GM18909 (cell line): ENCODE measurements at regions not wholly inside any gene's neighbourhood (a gene's known extent, or its start where the extent isn't known, plus 50 kb on each side); places are given as distances from the start of the nearest gene placed in this dataset.
A peak's percentile ranks its signal among the peaks of the same experiment; 100 is the strongest.

Experiments
- ATAC-seq: cut with Tn5 transposase; IDR thresholded peaks from one replicate; pipeline ENCODE4 v1.9.1; 2021; ENCODE audit warnings: mild to moderate bottlenecking; ENCODE audit not compliant: unreplicated experiment, poor library complexity

DNA sequence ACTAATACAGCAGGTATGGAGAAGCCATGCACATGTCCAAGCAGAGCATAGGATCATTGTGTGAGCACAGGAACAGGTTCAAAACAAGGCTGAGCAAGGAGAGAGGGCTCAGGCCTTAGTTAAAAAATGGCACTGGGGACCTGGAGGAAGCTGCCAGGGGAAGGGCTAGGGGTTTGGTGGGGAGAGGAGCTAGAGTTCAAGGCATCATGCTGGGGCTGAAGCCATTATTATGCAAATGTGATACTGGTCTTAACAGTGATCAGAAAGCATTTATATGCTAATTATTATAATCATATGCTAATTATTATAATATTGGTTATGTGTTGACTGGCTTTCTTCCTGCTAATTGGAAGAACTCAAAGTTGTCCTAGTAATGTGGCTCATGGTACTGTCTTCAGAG lies 546.0 kb upstream of the CFAP20DC start:
- ATAC-seq = no peak

DNA sequence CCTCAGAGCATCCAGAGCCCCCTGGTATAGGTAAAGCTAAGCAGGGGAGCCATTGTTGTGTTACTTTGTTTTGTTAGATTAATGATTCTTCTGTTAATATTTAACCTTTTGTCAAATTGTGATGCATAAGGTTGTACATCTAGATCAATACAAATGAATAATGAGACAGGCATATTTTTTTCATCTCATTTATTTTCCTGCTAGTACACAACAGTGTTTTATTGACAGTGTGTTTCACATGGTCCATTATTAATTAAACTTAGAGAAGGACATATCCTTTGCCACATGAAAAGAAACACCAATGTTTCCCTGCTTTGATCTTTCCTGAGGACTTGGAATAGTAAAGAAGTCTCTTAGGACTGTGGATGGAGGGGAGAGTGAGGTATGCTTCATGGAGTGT lies 543.6 kb upstream of the CFAP20DC start:
- no peak for ATAC-seq

DNA sequence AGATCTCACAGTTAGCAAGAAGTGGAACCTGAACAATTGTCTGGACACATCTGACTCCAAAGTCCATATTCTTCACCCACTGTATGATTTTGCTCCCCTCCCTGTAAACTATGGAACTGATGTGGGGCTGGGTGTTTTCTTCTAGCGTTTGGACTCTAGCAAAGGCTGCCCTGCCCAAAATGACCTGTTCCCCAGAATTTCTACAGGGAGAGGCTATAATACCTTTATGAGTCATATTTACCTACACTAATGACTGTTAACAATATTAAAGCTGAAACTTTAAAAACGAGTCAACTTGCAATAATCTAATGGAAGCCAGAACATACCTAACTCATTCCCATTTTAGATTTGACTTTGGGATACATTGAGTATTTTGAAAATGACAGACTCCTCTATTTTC lies 531.2 kb upstream of the CFAP20DC start:
- ATAC-seq = no peak

DNA sequence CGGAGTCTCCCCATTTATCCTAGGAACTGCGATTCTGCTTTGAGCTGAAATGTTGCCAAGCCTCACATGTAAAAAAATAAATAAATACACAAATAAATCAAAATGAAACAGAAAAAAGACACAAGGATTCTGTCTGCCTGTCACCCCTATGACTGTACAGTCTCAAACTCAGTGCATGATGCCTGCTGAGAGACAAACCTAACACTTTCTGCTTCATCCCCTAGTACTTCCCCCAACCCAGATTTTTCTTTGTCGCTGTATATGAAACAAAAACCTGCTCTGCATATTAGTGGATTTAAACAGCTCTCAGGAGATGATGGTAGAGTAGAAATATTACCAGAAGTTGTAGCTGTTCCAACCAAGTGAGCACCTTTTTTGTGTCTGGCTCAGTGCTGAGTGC lies 530.7 kb upstream of the CFAP20DC start:
- no peak for ATAC-seq

DNA sequence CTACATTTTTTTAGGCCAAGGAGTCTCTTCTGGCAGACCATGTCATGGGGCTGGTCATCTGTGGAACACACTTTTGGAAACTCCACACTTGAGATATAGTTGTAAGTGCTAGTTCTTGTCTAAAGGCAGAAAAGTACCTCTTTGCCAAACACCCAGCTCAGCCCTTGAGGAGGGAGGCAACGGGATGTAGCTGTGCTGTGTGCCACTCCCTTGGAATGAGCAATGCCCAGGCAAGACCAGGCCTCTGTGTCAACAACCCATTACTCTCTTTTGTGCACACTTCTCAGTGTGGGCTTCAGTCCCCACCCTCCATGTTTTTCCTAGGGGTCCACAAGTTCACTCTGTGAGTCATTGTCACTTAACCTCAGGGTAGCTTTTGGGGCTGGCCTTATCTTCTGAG lies 528.3 kb upstream of the CFAP20DC start:
- ATAC-seq = no peak

DNA sequence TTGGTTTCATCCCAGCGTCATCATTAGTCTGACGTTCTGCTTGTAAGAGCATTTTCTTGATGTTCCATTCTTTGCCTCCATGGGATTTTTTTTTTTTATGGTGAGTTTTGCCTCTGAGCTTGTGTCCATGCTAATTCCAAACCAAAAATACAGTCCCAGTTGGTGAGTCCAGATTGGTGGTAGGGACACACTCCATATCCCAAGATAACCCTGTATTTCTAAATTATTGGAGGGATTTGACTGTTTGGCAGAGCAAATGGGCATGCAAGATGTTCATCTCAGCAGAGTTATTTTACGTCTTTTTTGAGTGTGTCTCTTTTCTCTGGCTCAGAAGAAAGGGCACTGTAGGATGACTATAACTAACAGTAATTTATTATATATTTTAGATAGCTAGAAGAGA lies 526.8 kb upstream of the CFAP20DC start:
- no peak for ATAC-seq

DNA sequence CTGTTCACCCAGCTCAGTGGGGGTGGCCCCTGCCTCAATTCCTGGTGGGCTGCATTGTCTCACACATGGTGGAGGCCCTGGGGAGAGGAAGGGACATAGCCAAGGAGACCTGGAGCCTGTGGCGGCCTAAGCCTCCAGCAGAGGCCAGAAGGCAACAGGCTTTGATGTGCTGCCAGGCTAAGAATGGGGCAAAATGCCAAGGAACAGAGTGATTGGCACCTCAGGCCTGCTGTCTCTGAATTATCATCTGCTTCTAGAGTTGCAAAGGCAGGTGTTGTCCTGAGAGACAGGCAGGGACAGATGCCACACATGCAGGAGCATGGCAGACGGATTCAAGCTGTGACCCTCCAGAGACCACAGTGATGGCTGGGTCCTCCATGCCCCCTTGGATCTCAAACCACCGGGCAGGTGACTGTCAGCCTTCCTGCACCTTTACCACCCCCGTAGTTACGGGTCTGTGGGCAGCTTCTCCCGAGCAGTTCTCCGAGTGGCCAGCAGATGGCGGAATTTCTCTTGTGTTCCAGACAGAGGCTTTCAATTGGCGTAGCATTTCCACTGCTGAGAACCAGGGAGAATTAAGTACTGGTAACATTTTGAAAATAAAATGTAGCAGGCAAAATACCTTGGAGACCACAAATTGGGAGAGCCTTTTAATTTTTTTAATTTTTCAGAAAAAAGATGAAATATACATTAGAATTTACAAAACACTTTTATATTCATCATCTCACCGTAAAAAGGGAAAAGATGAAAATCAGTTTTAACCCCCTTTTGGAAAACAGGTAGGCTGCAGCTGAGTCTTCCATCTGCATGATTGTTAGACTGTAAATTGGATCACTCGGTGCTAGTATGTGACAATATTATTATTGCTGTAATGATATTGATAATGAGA lies 525.5 kb upstream of the CFAP20DC start:
- peak; percentile 83 for ATAC-seq

DNA sequence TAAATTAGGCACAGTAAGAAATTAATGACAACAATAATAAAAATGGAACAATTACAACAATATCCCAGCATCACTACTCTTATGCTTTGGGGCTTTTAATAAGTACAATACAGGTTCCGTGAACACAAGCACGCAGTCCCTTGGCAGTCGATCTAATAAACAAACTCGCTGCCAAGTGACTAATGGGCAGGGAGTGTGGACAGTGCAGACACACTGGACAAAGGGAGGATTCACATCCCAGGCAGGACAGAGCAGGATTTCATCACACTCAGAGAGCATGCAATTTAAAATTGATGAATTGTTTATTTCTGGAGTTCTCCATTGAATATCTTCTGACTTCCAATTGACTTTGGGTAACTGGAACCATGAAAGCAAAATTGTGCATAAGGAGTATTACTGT lies 524.1 kb upstream of the CFAP20DC start:
- no peak for ATAC-seq

DNA sequence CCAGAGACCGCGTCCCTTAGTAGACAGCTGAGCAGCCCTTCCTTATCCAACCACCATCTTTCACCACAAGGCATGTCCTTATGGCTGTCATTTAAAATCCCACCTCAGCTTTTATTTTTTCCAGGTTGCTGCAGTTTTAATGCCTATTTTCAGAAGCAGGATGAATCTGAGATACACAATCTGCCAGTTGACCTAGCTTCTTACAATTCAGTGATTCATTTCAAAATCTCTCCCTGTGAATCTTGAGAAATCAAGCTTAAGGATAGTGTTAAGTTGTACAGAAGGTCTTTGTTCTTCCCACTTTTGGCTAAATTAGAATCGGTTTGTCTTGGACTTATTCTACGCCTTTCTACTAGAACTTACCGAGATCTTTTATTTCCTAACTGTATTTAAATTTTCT lies 522.3 kb upstream of the CFAP20DC start:
- ATAC-seq = no peak

DNA sequence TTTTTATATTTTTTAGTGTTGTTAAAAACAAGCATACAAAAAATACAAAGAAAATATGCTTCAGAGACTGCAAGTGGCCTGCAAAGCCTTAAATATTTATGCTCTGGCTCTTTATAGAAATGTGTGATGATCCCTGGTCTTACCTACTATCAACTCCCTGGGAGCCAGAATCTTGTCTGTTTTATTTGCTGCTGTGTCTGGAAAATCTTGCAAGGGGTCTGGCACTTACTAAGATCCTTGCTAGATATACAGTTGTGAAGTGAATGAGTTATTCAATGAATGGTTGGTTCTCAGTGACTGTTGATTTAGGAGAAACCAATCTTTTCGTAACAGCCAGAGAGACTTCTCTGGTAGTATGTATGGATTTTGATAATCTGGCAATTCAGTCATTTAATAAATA lies 521.0 kb upstream of the CFAP20DC start:
- ATAC-seq = no peak

DNA sequence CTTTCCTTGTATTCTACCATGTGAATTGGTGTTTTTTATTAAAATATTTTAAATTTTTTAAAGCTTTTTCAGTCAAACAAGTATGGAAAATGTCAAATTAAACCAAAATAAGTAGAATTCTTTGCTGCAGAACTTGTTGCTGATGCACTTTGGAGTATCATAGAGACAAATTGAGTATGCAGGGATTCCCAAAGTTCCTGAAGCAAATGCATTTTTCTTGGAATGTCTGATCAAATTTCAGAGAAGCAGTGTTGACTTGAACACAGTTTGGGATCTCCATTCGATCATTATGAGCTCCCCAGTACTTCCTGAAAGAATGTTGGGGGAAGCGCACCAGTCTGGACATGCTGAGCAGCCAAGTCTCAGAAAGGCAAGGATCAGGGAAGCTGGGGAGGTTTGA lies 517.8 kb upstream of the CFAP20DC start:
- no peak for ATAC-seq

DNA sequence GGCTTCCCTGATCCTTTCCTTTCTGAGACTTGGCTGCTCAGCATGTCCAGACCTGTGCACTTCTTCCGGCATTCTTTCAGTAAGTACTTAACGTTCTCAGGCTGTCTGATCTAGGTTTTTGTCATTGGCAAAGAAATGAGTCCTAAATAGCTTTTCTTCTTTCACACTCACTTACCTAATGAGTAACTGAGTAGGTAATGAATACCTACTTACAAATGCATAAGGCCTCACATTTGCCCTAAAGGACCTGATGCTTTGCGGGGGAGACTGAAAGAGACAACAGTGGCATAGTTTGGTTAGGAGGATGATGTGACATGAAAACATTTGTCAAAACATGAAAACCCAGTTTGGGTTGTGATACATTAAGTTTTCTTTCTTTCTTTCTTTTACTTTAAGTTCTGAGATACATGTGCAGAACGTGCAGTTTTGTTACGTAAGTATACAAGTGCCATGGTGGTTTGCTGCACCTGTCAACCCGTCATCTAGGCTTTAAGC lies 516.7 kb upstream of the CFAP20DC start:
- ATAC-seq = peak; percentile 99

DNA sequence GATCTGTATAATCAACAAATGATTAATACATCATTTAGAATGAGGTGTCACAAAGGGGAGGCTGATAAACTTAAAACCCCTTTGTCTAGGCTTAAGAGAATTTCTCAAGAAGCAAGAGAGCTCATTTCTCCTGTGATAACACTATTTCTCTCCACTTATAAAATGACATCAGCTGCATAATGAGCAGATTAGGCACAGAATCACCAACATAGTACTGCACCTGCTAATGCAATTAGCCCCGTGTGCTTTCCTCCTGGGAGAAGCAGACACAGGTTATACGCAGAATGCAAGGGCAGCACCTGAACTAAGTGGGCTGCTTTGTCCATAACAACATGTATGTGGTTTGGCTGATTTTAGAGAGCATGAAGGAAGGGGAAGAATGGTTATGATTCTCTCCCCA lies 515.3 kb upstream of the CFAP20DC start:
- ATAC-seq = no peak

DNA sequence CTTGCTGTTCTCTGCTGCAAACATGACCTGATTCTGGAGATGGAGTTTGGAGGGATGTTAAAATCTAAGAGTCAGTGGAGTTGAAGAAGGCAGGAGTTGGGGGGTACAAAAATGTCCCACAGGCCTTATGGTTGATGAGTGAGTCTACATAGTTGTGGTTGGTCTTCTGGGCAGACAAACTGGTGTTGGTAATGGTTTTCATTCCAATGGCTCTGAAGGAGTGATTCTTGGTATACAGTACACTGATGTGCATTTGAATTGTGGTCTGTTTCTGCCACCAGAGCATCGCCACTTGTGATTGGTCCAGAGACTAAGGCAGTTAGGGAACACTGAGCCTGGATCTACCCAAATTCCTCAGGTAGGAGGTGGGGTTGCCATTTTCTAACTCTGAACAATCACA lies 514.1 kb upstream of the CFAP20DC start:
- ATAC-seq = no peak

DNA sequence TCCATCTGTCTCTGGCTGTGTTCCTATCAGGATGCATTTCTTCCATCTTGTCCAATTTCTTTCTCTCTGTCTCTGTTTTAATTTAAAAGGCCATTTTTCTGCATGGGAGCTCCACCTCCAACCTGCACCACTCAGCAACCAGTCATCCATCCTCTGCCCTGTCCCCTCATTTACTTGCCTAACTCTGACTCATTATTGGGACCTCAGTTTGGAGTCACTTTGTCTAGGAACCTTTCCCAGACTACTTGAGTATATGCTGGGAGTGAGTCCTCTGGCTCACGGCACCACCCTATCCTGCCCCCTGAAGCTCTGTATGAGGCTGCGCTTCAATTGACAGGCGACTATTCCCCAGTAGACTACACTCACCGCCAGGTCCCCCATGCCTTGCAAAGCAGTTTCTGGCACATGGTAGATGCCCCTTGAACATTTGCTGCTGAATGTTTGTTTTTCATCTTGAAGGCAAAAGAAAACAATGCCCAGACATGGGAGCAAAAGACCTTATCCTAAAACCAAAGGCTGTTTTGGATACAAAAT lies 513.3 kb upstream of the CFAP20DC start:
- no peak for ATAC-seq

DNA sequence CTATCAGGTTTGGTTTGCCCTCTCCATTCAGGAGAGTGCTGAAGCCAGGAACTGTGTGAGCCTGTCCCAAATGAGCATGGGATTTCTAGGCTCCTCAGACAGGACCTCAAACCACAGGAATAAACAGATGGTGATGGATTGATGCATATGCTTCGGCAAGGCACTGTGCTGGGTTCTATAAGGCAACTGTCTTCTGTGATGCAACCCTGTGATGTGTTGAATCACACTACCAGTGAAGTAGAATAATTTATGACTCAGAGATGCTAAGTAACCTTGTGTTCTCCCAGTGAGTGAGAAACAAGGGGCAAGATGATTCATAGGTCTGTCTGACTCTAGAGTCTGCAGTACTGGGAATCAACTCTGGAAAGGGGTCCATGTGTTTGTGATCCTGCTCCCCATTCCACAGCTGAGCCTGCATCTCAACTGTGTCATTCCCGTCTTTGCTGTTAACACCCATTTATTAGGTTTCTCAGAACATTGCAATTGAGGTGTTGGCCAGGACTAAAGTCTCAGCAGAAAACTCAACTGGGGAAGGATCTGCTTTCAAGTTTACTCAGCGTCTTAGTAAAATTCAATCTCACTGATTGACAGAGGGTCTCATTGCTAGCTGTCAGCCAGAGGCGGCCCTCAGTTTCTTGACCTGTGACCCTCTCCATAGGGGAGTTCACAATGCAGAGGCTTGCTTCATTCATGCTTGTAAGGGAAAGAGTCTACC lies 510.1 kb upstream of the CFAP20DC start:
- no peak for ATAC-seq

DNA sequence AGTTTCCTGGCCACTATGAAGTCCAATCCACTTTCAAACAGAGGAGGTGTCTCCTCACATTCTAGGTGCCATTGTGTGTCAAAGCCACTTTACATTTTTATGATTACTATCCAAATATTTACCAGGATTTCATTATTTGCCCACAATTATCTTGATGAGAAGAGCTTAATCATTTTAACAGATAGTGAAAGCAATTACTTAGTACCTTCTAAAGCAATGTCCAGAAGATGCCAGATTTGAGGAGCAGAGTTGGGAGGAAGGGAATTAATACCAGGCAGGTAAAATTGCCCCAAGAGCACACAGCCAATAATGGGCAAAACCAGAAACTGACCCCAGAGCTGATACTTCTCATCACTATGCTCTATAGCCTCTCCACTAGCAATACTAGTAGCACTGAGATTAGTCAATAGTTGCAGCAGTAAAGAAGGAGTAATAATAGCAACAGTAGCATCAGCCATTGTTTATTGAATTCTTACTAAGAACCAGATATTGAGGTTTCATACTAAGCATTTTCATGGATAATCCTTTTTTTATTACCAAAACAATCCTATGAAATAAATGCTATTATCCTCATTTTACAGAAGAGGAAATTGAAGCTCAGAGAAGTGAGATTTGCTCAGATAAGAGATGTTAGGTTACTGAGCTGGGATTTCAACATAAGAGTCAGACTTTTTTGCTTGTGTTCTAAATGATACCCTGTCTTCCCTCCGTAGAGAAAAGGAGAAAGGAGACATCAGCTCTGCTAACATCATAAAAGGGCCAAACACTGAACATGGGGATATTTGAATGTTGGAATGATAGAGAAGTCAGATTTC lies 509.3 kb upstream of the CFAP20DC start:
- no peak for ATAC-seq

DNA sequence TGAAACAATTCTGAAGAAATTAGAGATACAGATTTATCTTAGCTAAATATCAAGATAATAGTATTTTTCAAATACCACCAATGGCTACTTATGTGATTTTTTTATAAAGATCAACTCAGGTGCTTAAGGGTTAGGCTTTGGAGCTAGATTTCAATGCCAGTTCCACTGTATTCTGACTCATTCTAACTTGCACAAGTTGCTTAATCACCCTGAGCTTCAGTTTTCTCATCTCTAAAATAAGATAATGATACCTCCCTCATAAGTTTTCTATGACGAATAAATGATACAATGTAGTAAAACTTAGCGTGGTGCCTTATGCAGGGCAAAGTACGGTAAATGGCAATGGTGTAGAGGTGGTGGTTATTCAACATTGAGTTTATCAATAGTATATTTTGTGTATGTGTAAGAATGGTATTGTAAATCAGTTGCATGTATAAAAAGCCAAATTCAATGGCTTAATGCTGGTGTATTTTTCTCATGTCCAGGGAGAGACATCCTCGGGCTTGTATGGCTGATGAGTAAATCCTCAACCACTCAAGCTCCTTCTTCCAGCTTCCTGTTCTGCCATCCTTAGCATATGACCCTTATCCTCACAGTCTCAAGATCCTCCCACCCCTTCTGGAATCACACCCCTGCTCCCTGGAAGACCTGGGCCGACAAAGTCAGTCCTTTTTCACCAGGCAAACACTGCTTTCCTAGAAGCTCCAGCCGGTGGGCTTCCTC lies 505.9 kb upstream of the CFAP20DC start:
- no peak for ATAC-seq

DNA sequence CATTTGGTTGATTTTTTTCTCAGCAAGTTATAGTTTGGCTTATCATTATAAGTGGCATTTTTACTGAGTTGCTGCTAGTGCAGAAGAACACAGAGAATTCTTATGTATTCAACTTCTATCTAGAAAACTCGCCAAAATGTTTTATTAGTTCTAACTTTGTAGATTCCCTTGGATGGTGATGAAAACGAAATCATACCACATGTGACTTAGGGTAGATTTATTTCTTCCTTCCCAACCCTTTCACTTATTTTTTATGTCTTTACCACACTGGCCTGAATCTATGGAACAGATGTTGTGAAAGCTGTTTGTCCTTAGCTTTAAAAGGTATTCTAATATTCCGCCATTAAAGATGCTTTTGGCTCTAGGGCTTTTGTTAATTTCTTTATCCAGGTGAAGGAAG lies 503.3 kb upstream of the CFAP20DC start:
- ATAC-seq = no peak

DNA sequence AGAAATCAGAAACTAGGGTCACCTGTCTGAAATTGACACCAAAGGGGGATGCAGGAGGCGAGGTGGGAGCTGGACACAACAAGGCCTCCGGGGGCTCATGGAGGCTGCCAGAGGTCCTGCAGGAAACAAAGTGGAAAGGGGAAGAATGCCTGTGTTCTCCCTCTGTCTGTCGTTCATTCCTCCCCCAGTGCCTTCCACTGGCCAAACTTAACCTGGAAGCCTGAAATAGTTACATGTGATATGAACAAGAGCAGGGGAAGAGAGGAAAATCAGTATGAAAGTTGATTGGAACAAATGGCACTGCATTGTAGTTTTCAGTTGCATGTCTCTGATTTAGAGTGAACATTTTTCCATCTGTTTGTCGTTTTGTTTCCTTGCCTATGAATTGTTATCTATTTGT lies 502.0 kb upstream of the CFAP20DC start:
- ATAC-seq = no peak
